ENCODE measurements at regions not wholly inside any gene's neighbourhood (a gene's known extent, or its start where the extent isn't known, plus 50 kb on each side); places are given as distances from the start of the nearest gene placed in this dataset.
"Not testable (repeated sequence)": the region's sequence is repeated elsewhere in the genome, so short reads cannot be mapped to it uniquely, and the experiment has no call there.

GRCh38 chr6:67431076-67431475 lies 1204.0 kb upstream of the ADGRB3 start:
- H3K4me3 ChIP-seq = no peak overlapping the region
- H3K27me3 ChIP-seq = no peaks in the 10 kb centered on the region
- intact Hi-C loops (cut with DNase I) = no loop called here
- no peak for TF ChIP-seq CTCF (IDR thresholded peaks at IDR 0.05)
- no peaks in the 10 kb centered on the region for H3K4me1 ChIP-seq
- no peak overlapping the region for H3K27ac ChIP-seq
- FAIRE-seq (no peak), DNase-seq (no peak), ATAC-seq (no peak)
- 23 to 28% methylated on average over 6 of the region's 6 CpGs for WGBS, 2 donors
- no peaks in the 10 kb centered on the region for H3K9me3 ChIP-seq
- H3K36me3 ChIP-seq = no peaks in the 10 kb centered on the region

DNA sequence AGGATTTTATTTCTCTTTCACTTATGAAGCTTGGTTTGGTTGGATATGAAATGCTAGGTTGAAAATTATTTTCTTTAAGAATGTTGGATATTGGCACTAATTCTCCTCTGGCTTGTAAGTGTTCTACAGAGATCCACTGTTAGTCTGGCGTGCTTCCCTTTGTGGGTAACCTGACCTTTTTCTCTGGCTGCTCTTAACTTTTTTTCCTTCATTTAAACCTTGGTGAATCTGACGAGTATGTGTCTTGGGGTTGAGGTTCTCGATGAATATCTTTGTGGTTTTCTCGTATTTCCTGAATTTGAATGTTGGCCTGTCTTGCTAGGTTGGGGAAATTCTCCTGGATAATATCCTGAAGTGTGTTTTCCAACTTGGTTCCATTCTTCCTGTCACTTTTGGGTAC lies 1208.4 kb upstream of the ADGRB3 start:
- H3K27me3 ChIP-seq; FAIRE-seq; intact Hi-C loops (cut with DNase I); H3K9me3 ChIP-seq; DNase-seq; H3K4me3 ChIP-seq; H3K4me1 ChIP-seq; H3K27ac ChIP-seq; ATAC-seq; H3K36me3 ChIP-seq: not testable (repeated sequence)
- WGBS, 2 donors = 48 to 55% methylated on average over 4 of the region's 4 CpGs

DNA sequence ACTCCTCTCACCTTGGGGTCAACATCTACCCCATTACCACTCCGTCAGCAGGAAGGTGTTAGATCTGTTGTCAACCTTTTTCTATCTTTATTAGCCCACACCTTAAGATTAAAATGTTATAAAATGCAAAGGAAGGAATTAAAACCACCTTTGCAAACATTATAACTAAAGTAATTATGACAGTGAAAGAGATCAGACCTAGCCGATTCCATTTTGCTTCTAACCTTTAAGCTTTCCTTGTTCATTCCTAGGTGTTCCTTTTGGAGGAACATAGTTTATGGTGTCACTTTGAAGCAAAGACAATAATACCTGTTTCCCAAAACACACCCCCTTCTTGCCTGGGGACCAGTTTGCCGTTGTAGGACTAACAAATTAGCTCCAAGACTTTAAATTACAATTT lies 1223.0 kb upstream of the ADGRB3 start:
- TF ChIP-seq CTCF (IDR thresholded peaks at IDR 0.05) = no peak
- Histone ChIP-seq H3K36me3 (no peaks in the 10 kb centered on the region), H3K9me3 (no peaks in the 10 kb centered on the region), H3K4me1 (no peaks in the 10 kb centered on the region), H3K27ac (no peak overlapping the region), H3K4me3 (no peak overlapping the region), H3K27me3 (no peaks in the 10 kb centered on the region)
- 42 to 72% methylated on average over 3 of the region's 3 CpGs for WGBS, 2 donors
- DNase-seq (no peak), FAIRE-seq (no peak), ATAC-seq (no peak)
- intact Hi-C loops (cut with DNase I) = no loop called here

DNA sequence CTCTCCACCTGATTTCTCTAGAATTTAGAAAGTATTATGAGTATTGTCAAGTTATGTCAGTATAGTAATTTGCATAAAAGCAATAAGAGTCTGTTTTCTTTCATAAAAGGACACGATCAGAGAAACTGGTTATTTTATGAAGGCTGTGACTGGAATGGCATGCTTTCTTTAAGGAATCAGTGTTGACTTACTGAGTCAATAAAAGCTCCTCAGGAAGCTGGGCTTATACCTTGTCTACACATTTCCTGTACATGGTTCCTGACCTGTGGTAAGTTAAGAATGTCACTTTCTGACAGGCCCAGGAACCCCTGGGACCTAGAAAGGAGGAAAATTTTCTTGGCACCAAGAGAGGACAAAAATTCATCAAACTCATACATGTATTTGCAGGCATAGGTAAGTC lies 1224.0 kb upstream of the ADGRB3 start:
- Histone ChIP-seq H3K36me3 (no peaks in the 10 kb centered on the region), H3K27ac (no peak overlapping the region), H3K4me3 (no peak overlapping the region), H3K9me3 (no peaks in the 10 kb centered on the region), H3K27me3 (no peaks in the 10 kb centered on the region), H3K4me1 (no peaks in the 10 kb centered on the region)
- DNase-seq = no peak
- TF ChIP-seq CTCF (IDR thresholded peaks at IDR 0.05) = no peak
- intact Hi-C loops (cut with DNase I) = no loop called here
- FAIRE-seq = no peak
- ATAC-seq = no peak
- 21 to 32% methylated on average over 1 of the region's 1 CpG for WGBS, 2 donors

- intact Hi-C loops (cut with DNase I) = no loop called here
- TF ChIP-seq CTCF (IDR thresholded peaks at IDR 0.05) = no peak
- H3K4me1 ChIP-seq = no peaks in the 10 kb centered on the region
- no peaks in the 10 kb centered on the region for H3K9me3 ChIP-seq
- H3K27me3 ChIP-seq = no peaks in the 10 kb centered on the region
- no peak overlapping the region for H3K27ac ChIP-seq
- WGBS, 2 donors = 26 to 30% methylated on average over 2 of the region's 2 CpGs
- H3K36me3 ChIP-seq = no peaks in the 10 kb centered on the region
- no peak for ATAC-seq
- FAIRE-seq = no peak
- no peak overlapping the region for H3K4me3 ChIP-seq
- DNase-seq = no peak
Observed at GRCh38 chr6:67394254-67394653, 1240.8 kb upstream of the ADGRB3 start.

GRCh38 chr6:67393356-67393755 lies 1241.7 kb upstream of the ADGRB3 start:
- no peak for DNase-seq
- Histone ChIP-seq H3K4me3 (no peak overlapping the region), H3K4me1 (no peaks in the 10 kb centered on the region), H3K27ac (no peak overlapping the region), H3K36me3 (no peaks in the 10 kb centered on the region), H3K27me3 (no peaks in the 10 kb centered on the region), H3K9me3 (no peaks in the 10 kb centered on the region)
- ATAC-seq = no peak
- TF ChIP-seq CTCF (IDR thresholded peaks at IDR 0.05) = no peak
- no peak for FAIRE-seq
- WGBS, 2 donors = 38 to 70% methylated on average over 1 of the region's 1 CpG
- intact Hi-C loops (cut with DNase I) = no loop called here

Measured in pancreas (tissue), 10 donors.